B cell (primary cell): ENCODE measurements at regions not wholly inside any gene's neighbourhood (a gene's known extent, or its start where the extent isn't known, plus 50 kb on each side); places are given as distances from the start of the nearest gene placed in this dataset.

Source experiments
- CTCF ChIP-seq: fragments of 200-600 bp; IDR thresholded peaks from one replicate; pipeline ENCODE4 v1.8.0; 2022; ENCODE audit warnings: antibody characterized with exemption, mild to moderate bottlenecking
- EZH2 ChIP-seq: IDR thresholded peaks from 2 replicates; pipeline ENCODE4 v1.6.1; 2012; ENCODE audit warnings: borderline replicate concordance, low read depth, mild to moderate bottlenecking, moderate library complexity, low read length; ENCODE audit not compliant: insufficient read depth, poor library complexity, severe bottlenecking

DNA sequence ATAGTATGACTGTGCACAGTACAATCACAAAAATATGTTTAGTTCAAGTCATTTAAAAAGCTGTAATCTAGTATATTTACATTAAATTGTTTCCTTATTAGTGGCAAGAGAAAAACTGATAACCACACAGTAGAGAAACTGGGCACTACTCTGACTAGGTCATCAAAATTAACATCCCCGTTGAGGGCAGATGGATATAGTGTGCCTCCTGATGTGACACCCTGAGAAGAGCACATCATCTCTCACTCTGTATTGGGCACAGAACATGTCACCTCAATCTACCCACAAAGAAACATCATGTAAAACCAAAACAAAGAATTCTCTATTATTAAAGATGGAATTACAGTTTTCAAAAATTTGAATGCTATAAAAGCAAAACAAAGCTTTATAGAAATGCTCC, 221.9 kb upstream of the NANOGP8 start:
- no peak for TF ChIP-seq CTCF
- TF ChIP-seq EZH2 = no peak
